SK-N-SH (cell line): ENCODE measurements at regions not wholly inside any gene's neighbourhood (a gene's known extent, or its start where the extent isn't known, plus 50 kb on each side); places are given as distances from the start of the nearest gene placed in this dataset.

ENCODE experiments used
- CTCF ChIP-seq: fragments of 200-600 bp; sonication (generic); IDR thresholded peaks from 2 replicates; pipeline ENCODE4 v1.6.1; 2017; ENCODE audit warnings: antibody characterized with exemption, mild to moderate bottlenecking, moderate library complexity
- EP300 ChIP-seq, 2 experiments: IDR thresholded peaks; 2 replicates each; pipeline versions ENCODE4 v1.4.0 to v1.6.1; 2012; ENCODE audit warnings: borderline replicate concordance in 1 of 2, low read depth in 1 of 2, low read length in 1 of 2
- FOXJ3 ChIP-seq: sonication (generic); formaldehyde crosslinking; IDR thresholded peaks from 2 replicates; pipeline ENCODE4 v1.5.1; 2020; ENCODE audit warnings: mild to moderate bottlenecking, missing genetic modification reagents
- FOXM1 ChIP-seq: IDR thresholded peaks from 2 replicates; pipeline ENCODE4 v1.4.0; 2012; ENCODE audit warnings: low read depth, mild to moderate bottlenecking
- POLR2AphosphoS5 ChIP-seq: IDR thresholded peaks from 2 replicates; pipeline ENCODE4 v1.6.1; 2012; ENCODE audit warnings: low read depth, low read length
- TAF1 ChIP-seq: IDR thresholded peaks from 2 replicates; pipeline ENCODE4 v1.6.1; 2012; ENCODE audit warnings: low read depth, mild to moderate bottlenecking, low read length, moderate library complexity, borderline replicate concordance
- USF2 ChIP-seq: fragments of 150-350 bp; IDR thresholded peaks from 2 replicates; pipeline ENCODE4 v1.6.1; 2017; ENCODE audit warnings: antibody characterized with exemption, low read length, low read depth, borderline replicate concordance
- ZBTB33 ChIP-seq: IDR thresholded peaks from 2 replicates; pipeline ENCODE4 v1.4.0; 2012; ENCODE audit warnings: low read depth, borderline replicate concordance

DNA sequence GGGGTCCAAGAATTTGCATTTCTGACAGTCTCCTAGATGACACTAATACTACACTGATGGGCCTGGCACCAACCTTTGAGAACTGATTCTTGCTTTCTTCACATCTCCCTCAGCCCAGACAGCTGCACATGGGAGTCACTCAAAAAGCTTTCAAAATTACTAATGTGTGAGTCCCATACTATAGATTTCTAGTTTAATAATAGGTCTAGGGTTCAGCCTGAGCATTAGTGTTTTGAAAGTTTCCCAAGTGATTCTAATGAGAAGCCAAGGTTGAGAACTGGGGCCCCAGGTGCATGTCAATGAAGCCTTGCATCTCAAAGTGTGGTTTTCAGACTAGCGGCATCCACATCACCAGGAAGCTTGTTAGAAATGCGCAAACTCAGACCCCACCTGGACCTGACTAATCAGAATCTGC is 159.9 kb upstream of the CMC1 start:
- no peak for TF ChIP-seq CTCF
- TF ChIP-seq EP300 (IDR thresholded peaks at IDR 0.05; ENCODE audit: borderline replicate concordance in 1 of 2, low read depth in 1 of 2, low read length in 1 of 2): no peak
- no peak for TF ChIP-seq FOXJ3
- no peak for TF ChIP-seq USF2
- no peak for TF ChIP-seq POLR2AphosphoS5
- TF ChIP-seq ZBTB33: no peak
- no peak for TF ChIP-seq FOXM1
- TF ChIP-seq TAF1: no peak
